ENCODE measurements at regions not wholly inside any gene's neighbourhood (a gene's known extent, or its start where the extent isn't known, plus 50 kb on each side); places are given as distances from the start of the nearest gene placed in this dataset.

DNA sequence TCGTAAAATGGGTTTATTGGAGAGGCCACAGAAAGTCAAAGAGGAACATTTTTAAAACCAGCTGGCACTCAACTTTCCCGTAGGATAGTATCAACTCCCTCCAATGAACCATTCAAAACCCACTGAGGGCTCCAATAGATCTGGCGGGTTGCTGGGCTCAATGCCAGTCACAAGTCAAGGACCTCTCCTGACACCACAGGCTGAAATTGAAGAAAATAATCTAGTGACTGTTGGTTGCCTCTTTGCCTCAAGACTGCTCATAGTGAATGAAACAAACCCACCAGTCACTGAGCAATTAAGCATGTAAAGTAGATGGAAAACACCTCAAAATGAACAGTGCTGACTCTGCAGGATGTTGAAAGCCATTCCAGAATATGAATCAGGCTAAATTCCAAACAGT is 500.6 kb upstream of the AGTR1 start:
- TF ChIP-seq, protein P1, sequence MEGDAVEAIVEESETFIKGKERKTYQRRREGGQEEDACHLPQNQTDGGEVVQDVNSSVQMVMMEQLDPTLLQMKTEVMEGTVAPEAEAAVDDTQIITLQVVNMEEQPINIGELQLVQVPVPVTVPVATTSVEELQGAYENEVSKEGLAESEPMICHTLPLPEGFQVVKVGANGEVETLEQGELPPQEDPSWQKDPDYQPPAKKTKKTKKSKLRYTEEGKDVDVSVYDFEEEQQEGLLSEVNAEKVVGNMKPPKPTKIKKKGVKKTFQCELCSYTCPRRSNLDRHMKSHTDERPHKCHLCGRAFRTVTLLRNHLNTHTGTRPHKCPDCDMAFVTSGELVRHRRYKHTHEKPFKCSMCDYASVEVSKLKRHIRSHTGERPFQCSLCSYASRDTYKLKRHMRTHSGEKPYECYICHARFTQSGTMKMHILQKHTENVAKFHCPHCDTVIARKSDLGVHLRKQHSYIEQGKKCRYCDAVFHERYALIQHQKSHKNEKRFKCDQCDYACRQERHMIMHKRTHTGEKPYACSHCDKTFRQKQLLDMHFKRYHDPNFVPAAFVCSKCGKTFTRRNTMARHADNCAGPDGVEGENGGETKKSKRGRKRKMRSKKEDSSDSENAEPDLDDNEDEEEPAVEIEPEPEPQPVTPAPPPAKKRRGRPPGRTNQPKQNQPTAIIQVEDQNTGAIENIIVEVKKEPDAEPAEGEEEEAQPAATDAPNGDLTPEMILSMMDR (IDR thresholded peaks at IDR 0.05), result no peak
- TF ChIP-seq POLR2AphosphoS5 (IDR thresholded peaks at IDR 0.05) (no peak), EP300 (IDR thresholded peaks at IDR 0.05) (no peak)
